Liver (tissue), 8 donors: ENCODE measurements at regions not wholly inside any gene's neighbourhood (a gene's known extent, or its start where the extent isn't known, plus 50 kb on each side); places are given as distances from the start of the nearest gene placed in this dataset.

Experiments
- DNase-seq: peaks from one replicate; pipeline ENCODE4 v3.0.0-alpha.2; 2017; ENCODE audit warnings: low spot score
- H3K27ac ChIP-seq, 2 donors: one replicate each; pipeline ENCODE4 v1.7.0; 2013; ENCODE audit warnings: inconsistent platforms in 2 of 2, low read length in 2 of 2, control low read depth in 1 of 2, low read depth in 1 of 2, mild to moderate bottlenecking in 1 of 2
- H3K27me3 ChIP-seq, 4 donors: one replicate each; pipeline versions ENCODE4 v1.6.1 to v1.7.0; 2013; ENCODE audit warnings: low read length in 3 of 4, inconsistent platforms in 1 of 4, mild to moderate bottlenecking in 1 of 4, moderate library complexity in 1 of 4; ENCODE audit not compliant: control insufficient read depth in 4 of 4, insufficient read depth in 4 of 4
- H3K36me3 ChIP-seq, 4 donors: one replicate each; pipeline versions ENCODE4 v1.6.1 to v1.7.0; 2013; ENCODE audit warnings: low read length in 3 of 4, mild to moderate bottlenecking in 3 of 4, low read depth in 1 of 4, moderate library complexity in 1 of 4; ENCODE audit not compliant: control insufficient read depth in 4 of 4, insufficient read depth in 3 of 4
- H3K4me1 ChIP-seq, 4 donors: one replicate each; pipeline versions ENCODE4 v1.6.1 to v1.7.0; 2013; ENCODE audit warnings: low read length in 3 of 4, mild to moderate bottlenecking in 3 of 4, moderate library complexity in 1 of 4; ENCODE audit not compliant: control insufficient read depth in 4 of 4, insufficient read depth in 4 of 4
- H3K4me3 ChIP-seq, 3 donors: one replicate each; pipeline versions ENCODE4 v1.6.1 to v1.7.0; 2013; ENCODE audit warnings: low read length in 3 of 3, control low read depth in 1 of 3, low read depth in 1 of 3, mild to moderate bottlenecking in 1 of 3
- H3K9ac ChIP-seq, 2 donors: one replicate each; pipeline ENCODE4 v1.7.0; 2013; ENCODE audit warnings: low read length in 2 of 2, mild to moderate bottlenecking in 2 of 2, moderate library complexity in 2 of 2, control low read depth in 1 of 2, low read depth in 1 of 2
- H3K9me3 ChIP-seq, 4 donors: one replicate each; pipeline versions ENCODE4 v1.6.1 to v1.7.0; 2013; ENCODE audit warnings: low read length in 3 of 4; ENCODE audit not compliant: control insufficient read depth in 4 of 4
- ATF3 ChIP-seq: IDR thresholded peaks from 2 replicates; pipeline ENCODE4 v1.6.1; 2016; ENCODE audit warnings: antibody characterized with exemption
- EGR1 ChIP-seq, 2 donors: IDR thresholded peaks; 2 replicates each; pipeline ENCODE4 v1.6.1; 2016 to 2018; ENCODE audit warnings: antibody characterized with exemption in 2 of 2, low read depth in 2 of 2
- FOXA2 ChIP-seq: IDR thresholded peaks from 2 replicates; pipeline ENCODE4 v1.6.1; 2016; ENCODE audit warnings: antibody characterized with exemption
- GABPA ChIP-seq, 2 donors: IDR thresholded peaks in 1 of 2; conservative IDR thresholded peaks in 1 of 2; 2 replicates each; pipeline ENCODE4 v1.6.1; 2016; ENCODE audit warnings: antibody characterized with exemption in 2 of 2, mild to moderate bottlenecking in 1 of 2, moderate library complexity in 1 of 2
- HNF4A ChIP-seq, 2 donors: conservative IDR thresholded peaks; 2 replicates each; pipeline ENCODE4 v1.6.1; 2016; ENCODE audit warnings: antibody characterized with exemption in 2 of 2, mild to moderate bottlenecking in 2 of 2
- HNF4G ChIP-seq: IDR thresholded peaks from 2 replicates; pipeline ENCODE4 v1.6.1; 2016; ENCODE audit warnings: antibody characterized with exemption
- JUND ChIP-seq, 2 donors: IDR thresholded peaks; 2 replicates each; pipeline ENCODE4 v1.6.1; 2016; ENCODE audit warnings: antibody characterized with exemption in 2 of 2
- NR2F2 ChIP-seq: IDR thresholded peaks from 2 replicates; pipeline ENCODE4 v1.6.1; 2016; ENCODE audit warnings: antibody characterized with exemption
- RAD21 ChIP-seq, 2 donors: IDR thresholded peaks; 2 replicates each; pipeline ENCODE4 v1.6.1; 2016; ENCODE audit warnings: antibody characterized with exemption in 2 of 2, mild to moderate bottlenecking in 2 of 2
- REST ChIP-seq: IDR thresholded peaks from 2 replicates; pipeline ENCODE4 v1.6.1; 2016; ENCODE audit warnings: antibody characterized with exemption, mild to moderate bottlenecking
- RXRA ChIP-seq, 2 donors: IDR thresholded peaks; 2 replicates each; pipeline ENCODE4 v1.6.1; 2017 to 2018; ENCODE audit warnings: antibody characterized with exemption in 2 of 2, mild to moderate bottlenecking in 1 of 2
- SP1 ChIP-seq: IDR thresholded peaks from 2 replicates; pipeline ENCODE4 v1.6.1; 2018; ENCODE audit warnings: antibody characterized with exemption, mild to moderate bottlenecking
- YY1 ChIP-seq: IDR thresholded peaks from 2 replicates; pipeline ENCODE4 v1.6.1; 2016; ENCODE audit warnings: antibody characterized with exemption, mild to moderate bottlenecking
- WGBS: extraction: QIAGEN DNeasy Blood & Tissue Kit; methylation state at CpG from one replicate; pipeline ENCODE4 v1.1.7; 2013; 5-methylcytosine and 5-hydroxymethylcytosine counted together
- TF ChIP-seq, protein P1 (sequence below): fragments of 150-350 bp; IDR thresholded peaks from 2 replicates; pipeline ENCODE4 v1.5.1; 2017; ENCODE audit warnings: improper control_type of control experiment, low read depth, low read length; ENCODE audit not compliant: missing input control
- donor health status: healthy.
- donor health status: healthy.
- donor health status: healthy.
- donor health status: healthy.
- donor health status: healthy.

GRCh38 chr12:126198516-126198915 lies 1133.3 kb downstream of the AACS start:
- no peak for TF ChIP-seq YY1
- TF ChIP-seq GABPA (IDR thresholded peaks at IDR 0.05 in 1 of 2, conservative IDR thresholded peaks at IDR 0.05 in 1 of 2), result no peak
- TF ChIP-seq NR2F2, result no peak
- TF ChIP-seq, protein P1, sequence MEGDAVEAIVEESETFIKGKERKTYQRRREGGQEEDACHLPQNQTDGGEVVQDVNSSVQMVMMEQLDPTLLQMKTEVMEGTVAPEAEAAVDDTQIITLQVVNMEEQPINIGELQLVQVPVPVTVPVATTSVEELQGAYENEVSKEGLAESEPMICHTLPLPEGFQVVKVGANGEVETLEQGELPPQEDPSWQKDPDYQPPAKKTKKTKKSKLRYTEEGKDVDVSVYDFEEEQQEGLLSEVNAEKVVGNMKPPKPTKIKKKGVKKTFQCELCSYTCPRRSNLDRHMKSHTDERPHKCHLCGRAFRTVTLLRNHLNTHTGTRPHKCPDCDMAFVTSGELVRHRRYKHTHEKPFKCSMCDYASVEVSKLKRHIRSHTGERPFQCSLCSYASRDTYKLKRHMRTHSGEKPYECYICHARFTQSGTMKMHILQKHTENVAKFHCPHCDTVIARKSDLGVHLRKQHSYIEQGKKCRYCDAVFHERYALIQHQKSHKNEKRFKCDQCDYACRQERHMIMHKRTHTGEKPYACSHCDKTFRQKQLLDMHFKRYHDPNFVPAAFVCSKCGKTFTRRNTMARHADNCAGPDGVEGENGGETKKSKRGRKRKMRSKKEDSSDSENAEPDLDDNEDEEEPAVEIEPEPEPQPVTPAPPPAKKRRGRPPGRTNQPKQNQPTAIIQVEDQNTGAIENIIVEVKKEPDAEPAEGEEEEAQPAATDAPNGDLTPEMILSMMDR, result no peak
- no peak for TF ChIP-seq SP1
- no peak for TF ChIP-seq RXRA (IDR thresholded peaks at IDR 0.05)
- 50% methylated on average over 1 of the region's 1 CpG for WGBS

DNA sequence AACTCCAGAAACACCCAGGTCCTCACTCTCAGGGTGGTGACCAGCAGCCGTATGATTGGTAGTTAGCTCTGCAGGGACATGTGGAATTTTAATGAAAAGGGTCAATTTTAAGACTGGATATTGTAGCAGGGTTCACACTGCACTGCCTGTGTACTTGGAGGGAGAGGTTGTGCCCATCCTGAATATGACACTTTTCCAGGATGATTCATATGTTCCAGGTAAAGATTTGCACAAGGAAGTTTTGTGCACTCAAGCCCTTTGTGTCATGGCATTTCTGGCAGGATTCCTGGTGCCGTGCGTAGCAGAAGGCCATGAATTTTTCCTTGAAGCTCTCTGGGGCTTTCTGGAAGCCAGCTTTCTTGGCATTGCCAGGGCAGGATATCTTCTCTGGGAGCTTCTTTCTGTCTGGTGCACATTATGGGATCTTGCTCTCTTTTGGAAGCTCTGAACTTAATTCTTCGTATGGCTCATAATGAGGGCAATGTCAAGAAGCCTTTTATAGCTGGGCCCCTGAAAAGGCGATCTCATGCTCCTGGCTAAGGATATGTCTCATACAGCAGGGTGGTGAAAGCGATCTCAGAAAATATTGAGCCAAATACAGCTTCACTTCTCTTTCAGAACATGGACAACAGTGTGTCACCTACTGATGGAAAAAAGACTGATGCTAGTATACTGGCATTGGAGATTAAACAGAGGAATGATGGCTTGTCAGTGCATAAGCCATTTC lies 1133.9 kb downstream of the AACS start:
- TF ChIP-seq RXRA (IDR thresholded peaks at IDR 0.05) (no peak), JUND (IDR thresholded peaks at IDR 0.05) (no peak)
- no peak overlapping the region for H3K27ac ChIP-seq
- no peaks in the 10 kb centered on the region for H3K4me1 ChIP-seq
- no peaks in the 10 kb centered on the region for H3K9me3 ChIP-seq
- H3K36me3 ChIP-seq, result no peaks in the 10 kb centered on the region
- no peak for DNase-seq
- no peak overlapping the region for H3K4me3 ChIP-seq
- peaks cover 0 to 3% (median 0%) of the 10 kb centered on the region in 4 donors for H3K27me3 ChIP-seq
- 88% methylated on average over 6 of the region's 6 CpGs for WGBS
- H3K9ac ChIP-seq, result no peak overlapping the region

More at GRCh38 chr12:126198516-126198915, 1133.3 kb downstream of the AACS start:
- DNase-seq, result no peak
- Histone ChIP-seq H3K27me3 (peaks cover 0 to 3% (median 0%) of the 10 kb centered on the region in 4 donors), H3K27ac (no peak overlapping the region), H3K36me3 (no peaks in the 10 kb centered on the region), H3K9me3 (no peaks in the 10 kb centered on the region), H3K4me1 (no peaks in the 10 kb centered on the region), H3K4me3 (no peak overlapping the region), H3K9ac (no peak overlapping the region)

GRCh38 chr12:126201981-126202537 lies 1136.8 kb downstream of the AACS start:
- H3K27ac ChIP-seq, result no peak overlapping the region
- H3K36me3 ChIP-seq, result no peaks in the 10 kb centered on the region
- no peak for TF ChIP-seq EGR1 (IDR thresholded peaks at IDR 0.05; ENCODE audit: low read depth in 2 of 2)
- no peak for TF ChIP-seq REST
- no peak for TF ChIP-seq HNF4G
- TF ChIP-seq ATF3, result no peak
- TF ChIP-seq HNF4A (conservative IDR thresholded peaks at IDR 0.05), result no peak
- no peak for TF ChIP-seq YY1
- no peak for TF ChIP-seq FOXA2
- TF ChIP-seq RAD21 (IDR thresholded peaks at IDR 0.05), result no peak
- H3K27me3 ChIP-seq, result peaks cover 0 to 3% (median 1%) of the 10 kb centered on the region in 4 donors
- WGBS, result 75% methylated on average over 3 of the region's 3 CpGs
- H3K4me3 ChIP-seq, result no peak overlapping the region
- H3K9me3 ChIP-seq, result no peaks in the 10 kb centered on the region
- no peak overlapping the region for H3K9ac ChIP-seq
- DNase-seq, result no peak
- H3K4me1 ChIP-seq, result no peaks in the 10 kb centered on the region
